ENCODE measurements at regions not wholly inside any gene's neighbourhood (a gene's known extent, or its start where the extent isn't known, plus 50 kb on each side); places are given as distances from the start of the nearest gene placed in this dataset.
"Not testable (repeated sequence)": the region's sequence is repeated elsewhere in the genome, so short reads cannot be mapped to it uniquely, and the experiment has no call there.

GRCh38 chrX:95622200-95622599 is 1062.4 kb upstream of the DIAPH2 start:
- no peak for DNase-seq

GRCh38 chrX:95626748-95627147 is 1057.9 kb upstream of the DIAPH2 start:
- no peak for DNase-seq

- DNase-seq = no peak
Observed at GRCh38 chrX:95628796-95629195, 1055.8 kb upstream of the DIAPH2 start.

- DNase-seq = no peak
Observed at GRCh38 chrX:95629737-95630136, 1054.9 kb upstream of the DIAPH2 start.

- no peak for DNase-seq
Observed at GRCh38 chrX:95640226-95640625, 1044.4 kb upstream of the DIAPH2 start.

- DNase-seq = no peak
Observed at GRCh38 chrX:95645738-95646137, 1038.9 kb upstream of the DIAPH2 start.

- DNase-seq = no peak
Observed at GRCh38 chrX:95662200-95662599, 1022.4 kb upstream of the DIAPH2 start.

GRCh38 chrX:95666056-95666455 is 1018.6 kb upstream of the DIAPH2 start:
- no peak for DNase-seq

GRCh38 chrX:95675011-95675410 is 1009.6 kb upstream of the DIAPH2 start:
- DNase-seq = no peak

GRCh38 chrX:95675794-95676193 is 1008.8 kb upstream of the DIAPH2 start:
- DNase-seq = no peak

GRCh38 chrX:95678679-95679078 is 1006.0 kb upstream of the DIAPH2 start:
- DNase-seq = no peak

- DNase-seq = no peak
Observed at GRCh38 chrX:95693365-95693764, 991.3 kb upstream of the DIAPH2 start.

GRCh38 chrX:95703696-95704095 is 980.9 kb upstream of the DIAPH2 start:
- DNase-seq = no peak

GRCh38 chrX:95716841-95717240 is 967.8 kb upstream of the DIAPH2 start:
- DNase-seq = no peak

- DNase-seq = no peak
Observed at GRCh38 chrX:95718746-95719145, 965.9 kb upstream of the DIAPH2 start.

GRCh38 chrX:95721011-95721410 is 963.6 kb upstream of the DIAPH2 start:
- DNase-seq = no peak

GRCh38 chrX:95728446-95728845 is 956.2 kb upstream of the DIAPH2 start:
- no peak for DNase-seq

- no peak for DNase-seq
Observed at GRCh38 chrX:95729401-95729800, 955.2 kb upstream of the DIAPH2 start.

- DNase-seq = no peak
Observed at GRCh38 chrX:95733426-95733825, 951.2 kb upstream of the DIAPH2 start.

GRCh38 chrX:95754411-95754810 is 930.2 kb upstream of the DIAPH2 start:
- DNase-seq = no peak

- DNase-seq = no peak
Observed at GRCh38 chrX:95760356-95760755, 924.3 kb upstream of the DIAPH2 start.

- no peak for DNase-seq
Observed at GRCh38 chrX:95762716-95763115, 921.9 kb upstream of the DIAPH2 start.

- DNase-seq = peak in 1 of 2 donors; percentile 9
Observed at GRCh38 chrX:95764972-95765451, 919.6 kb upstream of the DIAPH2 start.

- not testable (repeated sequence) for DNase-seq
Observed at GRCh38 chrX:95771198-95771597, 913.4 kb upstream of the DIAPH2 start.

- no peak for DNase-seq
Observed at GRCh38 chrX:95791876-95792275, 892.8 kb upstream of the DIAPH2 start.

- no peak for DNase-seq
Observed at GRCh38 chrX:95797344-95797743, 887.3 kb upstream of the DIAPH2 start.
